ENCODE measurements at regions not wholly inside any gene's neighbourhood (a gene's known extent, or its start where the extent isn't known, plus 50 kb on each side); places are given as distances from the start of the nearest gene placed in this dataset.

- Histone ChIP-seq H3K4me3 (no peak overlapping the region), H4K20me1 (replicated peaks; ENCODE audit: insufficient read depth) (no peaks in the 10 kb centered on the region), H3K79me2 (replicated peaks; ENCODE audit: insufficient read depth) (no peaks in the 10 kb centered on the region), H3K27me3 (ENCODE audit: insufficient read depth) (no peaks in the 10 kb centered on the region), H3K4me2 (peak overlapping the region; percentile 49; the same call in 1 of the 2 replicates), H2AFZ (no peak overlapping the region), H3K9me2 (ENCODE audit: insufficient read depth) (peaks cover 11% of the 10 kb centered on the region; the same call in 1 of the 2 replicates), H3K36me3 (ENCODE audit: insufficient read depth) (peaks cover 6% of the 10 kb centered on the region), H3F3A (replicated peaks; ENCODE audit: low read depth) (0 out of 2 replicates have a peak, but pooled peaks cover 3% of the 10 kb centered on the region), H3K27ac (ENCODE audit: low read depth) (0 out of 2 replicates have a peak overlapping the region, but pooled peaks have one; percentile 23), H3K4me1 (ENCODE audit: insufficient read depth) (peaks cover 26% of the 10 kb centered on the region)
- TF ChIP-seq EZH2 (IDR thresholded peaks at IDR 0.05; ENCODE audit: low read depth, unreplicated experiment): no peak
- TF ChIP-seq, protein P1, sequence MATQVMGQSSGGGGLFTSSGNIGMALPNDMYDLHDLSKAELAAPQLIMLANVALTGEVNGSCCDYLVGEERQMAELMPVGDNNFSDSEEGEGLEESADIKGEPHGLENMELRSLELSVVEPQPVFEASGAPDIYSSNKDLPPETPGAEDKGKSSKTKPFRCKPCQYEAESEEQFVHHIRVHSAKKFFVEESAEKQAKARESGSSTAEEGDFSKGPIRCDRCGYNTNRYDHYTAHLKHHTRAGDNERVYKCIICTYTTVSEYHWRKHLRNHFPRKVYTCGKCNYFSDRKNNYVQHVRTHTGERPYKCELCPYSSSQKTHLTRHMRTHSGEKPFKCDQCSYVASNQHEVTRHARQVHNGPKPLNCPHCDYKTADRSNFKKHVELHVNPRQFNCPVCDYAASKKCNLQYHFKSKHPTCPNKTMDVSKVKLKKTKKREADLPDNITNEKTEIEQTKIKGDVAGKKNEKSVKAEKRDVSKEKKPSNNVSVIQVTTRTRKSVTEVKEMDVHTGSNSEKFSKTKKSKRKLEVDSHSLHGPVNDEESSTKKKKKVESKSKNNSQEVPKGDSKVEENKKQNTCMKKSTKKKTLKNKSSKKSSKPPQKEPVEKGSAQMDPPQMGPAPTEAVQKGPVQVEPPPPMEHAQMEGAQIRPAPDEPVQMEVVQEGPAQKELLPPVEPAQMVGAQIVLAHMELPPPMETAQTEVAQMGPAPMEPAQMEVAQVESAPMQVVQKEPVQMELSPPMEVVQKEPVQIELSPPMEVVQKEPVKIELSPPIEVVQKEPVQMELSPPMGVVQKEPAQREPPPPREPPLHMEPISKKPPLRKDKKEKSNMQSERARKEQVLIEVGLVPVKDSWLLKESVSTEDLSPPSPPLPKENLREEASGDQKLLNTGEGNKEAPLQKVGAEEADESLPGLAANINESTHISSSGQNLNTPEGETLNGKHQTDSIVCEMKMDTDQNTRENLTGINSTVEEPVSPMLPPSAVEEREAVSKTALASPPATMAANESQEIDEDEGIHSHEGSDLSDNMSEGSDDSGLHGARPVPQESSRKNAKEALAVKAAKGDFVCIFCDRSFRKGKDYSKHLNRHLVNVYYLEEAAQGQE (IDR thresholded peaks at IDR 0.05; ENCODE audit: unreplicated experiment): no peak
- TF ChIP-seq CREB1 (CRISPR knock-in tag; IDR thresholded peaks at IDR 0.05; ENCODE audit: low read depth): no peak
- TF ChIP-seq, protein P2, sequence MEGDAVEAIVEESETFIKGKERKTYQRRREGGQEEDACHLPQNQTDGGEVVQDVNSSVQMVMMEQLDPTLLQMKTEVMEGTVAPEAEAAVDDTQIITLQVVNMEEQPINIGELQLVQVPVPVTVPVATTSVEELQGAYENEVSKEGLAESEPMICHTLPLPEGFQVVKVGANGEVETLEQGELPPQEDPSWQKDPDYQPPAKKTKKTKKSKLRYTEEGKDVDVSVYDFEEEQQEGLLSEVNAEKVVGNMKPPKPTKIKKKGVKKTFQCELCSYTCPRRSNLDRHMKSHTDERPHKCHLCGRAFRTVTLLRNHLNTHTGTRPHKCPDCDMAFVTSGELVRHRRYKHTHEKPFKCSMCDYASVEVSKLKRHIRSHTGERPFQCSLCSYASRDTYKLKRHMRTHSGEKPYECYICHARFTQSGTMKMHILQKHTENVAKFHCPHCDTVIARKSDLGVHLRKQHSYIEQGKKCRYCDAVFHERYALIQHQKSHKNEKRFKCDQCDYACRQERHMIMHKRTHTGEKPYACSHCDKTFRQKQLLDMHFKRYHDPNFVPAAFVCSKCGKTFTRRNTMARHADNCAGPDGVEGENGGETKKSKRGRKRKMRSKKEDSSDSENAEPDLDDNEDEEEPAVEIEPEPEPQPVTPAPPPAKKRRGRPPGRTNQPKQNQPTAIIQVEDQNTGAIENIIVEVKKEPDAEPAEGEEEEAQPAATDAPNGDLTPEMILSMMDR (conservative IDR thresholded peaks at IDR 0.05; ENCODE audit: low read depth in 2 of 2): no peak
- TF ChIP-seq POLR2AphosphoS5 (IDR thresholded peaks at IDR 0.05; ENCODE audit: low read depth): no peak
- TF ChIP-seq ZNF114 (CRISPR knock-in tag; IDR thresholded peaks at IDR 0.05): no peak
- no peak for TF ChIP-seq ZNF462 (CRISPR knock-in tag; IDR thresholded peaks at IDR 0.05)
- no peak for TF ChIP-seq ZNF331 (CRISPR knock-in tag; IDR thresholded peaks at IDR 0.05; ENCODE audit: low read depth)
- TF ChIP-seq STAT1 (IDR thresholded peaks at IDR 0.05; ENCODE audit: unreplicated experiment): no peak
- TF ChIP-seq JUNB (IDR thresholded peaks at IDR 0.05; ENCODE audit: unreplicated experiment): no peak
- no peak for TF ChIP-seq NANOG (IDR thresholded peaks at IDR 0.05; ENCODE audit: borderline replicate concordance)
- Mint-ChIP-seq H3K4me3 (no peak overlapping the region), H3K4me1 (peaks cover 69% of the 10 kb centered on the region), H3K9me3 (peaks cover 22% of the 10 kb centered on the region), H3K27ac (peak overlapping the region; percentile 77), H3K27me3 (ENCODE audit: insufficient read depth, low read depth, poor library complexity) (peaks cover 3% of the 10 kb centered on the region), H3K36me3 (ENCODE audit: low read depth) (peaks cover 32% of the 10 kb centered on the region)
- DNase-seq (ENCODE audit: low spot score) (no peak), ATAC-seq (no peak)
Observed at GRCh38 chr1:233473549-233474204, 140.2 kb upstream of the KCNK1 start.

All from GM23338 (cell line).